Activated T-cell treated with anti-CD3 and anti-CD28 coated beads, Interleukin-2, amount 50 U/mL, for 72 hours (primary cell): ENCODE measurements at regions not wholly inside any gene's neighbourhood (a gene's known extent, or its start where the extent isn't known, plus 50 kb on each side); places are given as distances from the start of the nearest gene placed in this dataset.

ENCODE experiments used
- ATAC-seq, 2 donors: fragments of 150-1000 bp; cut with Tn5 transposase; replicated peaks in 1 of 2; 2 replicates each; pipeline ENCODE4 v1.10.0; 2021; ENCODE audit warnings: moderate library complexity in 2 of 2, mild to moderate bottlenecking in 1 of 2
- DNase-seq, 2 donors: peaks; one replicate each; pipeline ENCODE4 v3.0.0; 2021 to 2022; ENCODE audit warnings: mixed read lengths in 1 of 2
- H3K27ac Mint-ChIP-seq: one replicate; pipeline ENCODE4 v1.8.0; 2022; ENCODE audit warnings: mild to moderate bottlenecking, moderate library complexity, mixed read lengths
- H3K27me3 Mint-ChIP-seq: one replicate; pipeline ENCODE4 v1.8.0; 2022; ENCODE audit warnings: low read depth, mixed read lengths
- H3K36me3 Mint-ChIP-seq, 2 donors: one replicate each; pipeline ENCODE4 v1.8.0; 2022; ENCODE audit warnings: mixed read lengths in 2 of 2, mild to moderate bottlenecking in 1 of 2; ENCODE audit not compliant: insufficient read depth in 2 of 2
- H3K4me1 Mint-ChIP-seq: one replicate; pipeline ENCODE4 v1.8.0; 2022; ENCODE audit warnings: low read depth, mixed read lengths
- H3K4me3 Mint-ChIP-seq, 2 donors: one replicate each; pipeline ENCODE4 v1.8.0; 2022; ENCODE audit warnings: mild to moderate bottlenecking in 2 of 2, mixed read lengths in 2 of 2, moderate library complexity in 2 of 2
- H3K9me3 Mint-ChIP-seq, 2 donors: one replicate each; pipeline ENCODE4 v1.8.0; 2022; ENCODE audit warnings: mixed read lengths in 2 of 2

DNA sequence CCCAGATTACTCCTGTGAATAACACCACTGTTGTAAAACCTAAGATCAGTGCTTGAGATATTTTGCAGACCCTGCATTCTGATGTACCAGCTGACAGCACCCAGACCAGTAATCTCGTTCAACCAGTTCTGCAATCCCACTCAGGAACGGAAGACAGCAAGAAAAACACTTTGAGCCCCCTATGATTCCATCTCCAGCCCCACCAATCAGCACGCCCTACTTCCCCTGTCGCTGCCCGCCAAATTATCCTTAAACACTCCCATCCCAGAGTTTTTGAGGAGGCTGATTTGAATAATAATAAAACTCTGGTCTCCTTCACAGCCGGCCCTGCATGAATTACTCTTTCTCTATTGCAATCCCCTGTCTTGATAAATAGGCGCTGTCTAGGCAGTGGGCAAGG lies 173.9 kb upstream of the CDH2 start:
- peaks cover 4 to 5% of the 10 kb centered on the region in 2 donors for H3K9me3 Mint-ChIP-seq
- DNase-seq: no peak
- no peaks in the 10 kb centered on the region for H3K27me3 Mint-ChIP-seq
- no peaks in the 10 kb centered on the region for H3K36me3 Mint-ChIP-seq
- no peak overlapping the region for H3K4me3 Mint-ChIP-seq
- no peak for ATAC-seq
- H3K27ac Mint-ChIP-seq: no peak overlapping the region
- no peaks in the 10 kb centered on the region for H3K4me1 Mint-ChIP-seq

DNA sequence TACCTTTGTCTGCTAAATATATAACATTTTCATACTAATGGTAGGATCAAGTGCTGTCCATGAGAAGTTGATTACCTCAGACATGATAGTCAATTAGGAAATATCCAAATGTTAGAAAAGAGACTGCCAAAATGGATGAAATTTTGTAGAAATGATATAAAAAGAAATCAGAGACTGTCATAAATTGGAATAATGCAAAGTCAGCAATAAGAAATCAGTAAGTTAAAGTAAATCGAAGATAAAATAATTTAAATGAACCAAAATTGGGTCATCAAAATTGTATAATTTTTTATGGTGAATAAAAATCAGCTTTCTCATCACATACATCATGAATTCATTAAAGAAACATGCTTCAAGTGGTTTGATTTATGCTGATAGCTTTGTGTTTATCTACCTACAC lies 165.3 kb upstream of the CDH2 start:
- DNase-seq (no peak), ATAC-seq (no peak)
- H3K27ac Mint-ChIP-seq: no peak overlapping the region
- H3K9me3 Mint-ChIP-seq: peaks cover 11 to 13% of the 10 kb centered on the region in 2 donors
- H3K36me3 Mint-ChIP-seq: no peaks in the 10 kb centered on the region
- no peaks in the 10 kb centered on the region for H3K27me3 Mint-ChIP-seq
- H3K4me1 Mint-ChIP-seq: no peaks in the 10 kb centered on the region
- no peak overlapping the region for H3K4me3 Mint-ChIP-seq

DNA sequence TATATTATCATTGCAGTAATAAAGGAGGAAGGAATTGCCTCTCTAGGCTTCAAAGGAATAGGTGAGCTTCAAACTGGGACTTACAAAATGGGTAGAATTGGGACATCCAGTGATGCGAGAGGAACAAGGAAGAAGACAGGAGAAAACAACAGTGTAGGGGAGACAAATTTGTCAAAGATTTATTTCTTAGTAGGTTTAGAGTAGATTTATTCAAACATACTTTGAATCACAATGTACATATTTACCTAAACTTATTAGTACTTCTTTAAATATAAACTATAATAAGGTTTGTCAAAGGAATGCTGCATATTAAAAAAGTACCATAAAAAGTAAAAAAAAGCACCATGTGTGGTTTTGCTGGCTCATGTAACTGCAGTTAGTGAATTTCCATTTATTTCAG lies 161.4 kb upstream of the CDH2 start:
- Mint-ChIP-seq H3K4me3 (no peak overlapping the region), H3K36me3 (peaks cover 0 to 1% of the 10 kb centered on the region in 2 donors), H3K4me1 (no peaks in the 10 kb centered on the region), H3K27ac (no peak overlapping the region), H3K9me3 (peaks cover 11 to 15% of the 10 kb centered on the region in 2 donors), H3K27me3 (no peaks in the 10 kb centered on the region)
- ATAC-seq (no peak), DNase-seq (no peak)

DNA sequence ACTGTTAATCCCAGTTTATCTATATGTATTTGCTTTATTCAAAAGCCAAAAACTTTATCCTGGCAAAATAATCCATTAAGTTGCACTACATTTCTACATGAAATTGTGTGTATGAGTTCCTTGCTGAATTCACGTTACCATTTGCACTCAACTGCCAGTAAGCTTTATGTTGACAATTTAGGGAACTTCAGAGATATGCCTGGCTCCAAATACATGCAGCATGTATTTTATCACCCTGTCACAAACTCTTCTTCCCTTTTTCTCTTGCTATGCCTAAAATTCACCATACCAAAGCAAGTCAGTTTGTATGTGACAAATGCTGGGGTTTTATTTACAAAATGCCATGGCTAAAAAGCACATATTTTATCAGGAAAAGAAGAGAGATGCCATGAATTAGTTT lies 157.6 kb upstream of the CDH2 start:
- H3K4me3 Mint-ChIP-seq: no peak overlapping the region
- H3K27ac Mint-ChIP-seq: no peak overlapping the region
- no peaks in the 10 kb centered on the region for H3K4me1 Mint-ChIP-seq
- no peaks in the 10 kb centered on the region for H3K27me3 Mint-ChIP-seq
- ATAC-seq (no peak), DNase-seq (no peak)
- peaks cover 0 to 1% of the 10 kb centered on the region in 2 donors for H3K36me3 Mint-ChIP-seq
- peaks cover 11 to 12% of the 10 kb centered on the region in 2 donors for H3K9me3 Mint-ChIP-seq

DNA sequence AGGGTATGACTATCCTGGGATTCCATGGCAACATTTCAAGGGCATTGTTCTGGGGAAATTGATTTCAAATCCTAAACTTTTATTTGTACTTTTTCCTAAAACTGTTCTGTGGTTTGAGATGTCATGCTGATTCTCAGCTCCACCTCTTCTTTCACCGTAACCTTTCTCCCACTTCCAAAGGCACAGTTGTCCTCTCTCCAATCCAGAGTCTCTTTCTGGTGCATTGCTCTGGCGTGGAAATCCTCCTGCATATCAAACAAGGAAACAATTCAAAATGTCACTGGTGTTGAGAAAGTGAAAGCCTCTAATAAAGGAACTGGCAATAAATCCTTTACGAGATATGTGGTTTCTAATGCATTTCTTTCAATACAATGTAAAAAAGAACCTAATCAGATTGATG lies 155.1 kb upstream of the CDH2 start:
- no peaks in the 10 kb centered on the region for H3K4me1 Mint-ChIP-seq
- peaks cover 1 to 5% of the 10 kb centered on the region in 2 donors for H3K9me3 Mint-ChIP-seq
- peaks cover 0 to 1% of the 10 kb centered on the region in 2 donors for H3K36me3 Mint-ChIP-seq
- no peak for ATAC-seq
- no peak overlapping the region for H3K27ac Mint-ChIP-seq
- no peak for DNase-seq
- H3K4me3 Mint-ChIP-seq: no peak overlapping the region
- H3K27me3 Mint-ChIP-seq: no peaks in the 10 kb centered on the region

DNA sequence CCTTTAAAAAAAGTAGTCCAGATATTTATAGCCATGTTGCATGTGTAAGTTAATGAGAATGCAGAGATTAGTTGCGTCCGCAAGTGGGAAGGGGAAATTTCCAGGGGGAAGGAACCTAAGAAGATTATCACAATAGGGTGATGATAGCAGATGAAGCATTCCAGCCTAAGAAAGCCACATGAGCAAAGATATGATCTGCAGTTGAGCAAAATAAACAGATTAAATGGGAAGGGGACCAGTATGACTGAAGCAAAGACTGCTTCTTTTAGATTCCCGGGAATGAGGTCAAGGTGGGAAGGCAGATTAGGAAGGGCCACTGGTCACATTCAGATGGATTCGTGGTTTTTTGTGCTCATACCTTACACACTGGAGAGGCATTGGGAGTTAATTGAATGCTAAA lies 154.6 kb upstream of the CDH2 start:
- peaks cover 0 to 1% of the 10 kb centered on the region in 2 donors for H3K36me3 Mint-ChIP-seq
- H3K27ac Mint-ChIP-seq: no peak overlapping the region
- H3K27me3 Mint-ChIP-seq: no peaks in the 10 kb centered on the region
- no peak for ATAC-seq
- no peak for DNase-seq
- H3K4me1 Mint-ChIP-seq: no peaks in the 10 kb centered on the region
- H3K4me3 Mint-ChIP-seq: no peak overlapping the region
- H3K9me3 Mint-ChIP-seq: peaks cover 0 to 3% of the 10 kb centered on the region in 2 donors

DNA sequence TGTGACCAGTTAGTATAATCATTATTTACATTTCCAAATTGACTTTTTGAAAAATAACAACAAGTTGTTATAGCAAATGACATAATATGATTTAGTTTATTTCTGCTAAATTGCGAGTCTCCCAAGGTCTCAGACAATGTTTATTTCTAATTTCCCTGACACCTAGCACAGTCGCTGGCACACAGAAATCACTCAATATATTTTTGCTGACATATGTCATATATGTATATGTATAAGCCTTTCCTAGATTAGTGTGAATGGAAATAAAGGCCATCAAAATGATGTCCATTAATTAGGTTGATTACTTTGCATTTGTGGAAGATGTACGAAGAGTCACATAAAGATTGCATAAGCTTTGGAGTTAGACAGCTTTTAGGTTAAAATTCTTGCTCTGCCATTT lies 136.7 kb upstream of the CDH2 start:
- H3K9me3 Mint-ChIP-seq: peaks cover 10 to 25% of the 10 kb centered on the region in 2 donors
- H3K27me3 Mint-ChIP-seq: no peaks in the 10 kb centered on the region
- H3K27ac Mint-ChIP-seq: no peak overlapping the region
- peaks cover 0 to 2% of the 10 kb centered on the region in 2 donors for H3K36me3 Mint-ChIP-seq
- H3K4me1 Mint-ChIP-seq: no peaks in the 10 kb centered on the region
- no peak overlapping the region for H3K4me3 Mint-ChIP-seq
- DNase-seq (no peak), ATAC-seq (no peak)

DNA sequence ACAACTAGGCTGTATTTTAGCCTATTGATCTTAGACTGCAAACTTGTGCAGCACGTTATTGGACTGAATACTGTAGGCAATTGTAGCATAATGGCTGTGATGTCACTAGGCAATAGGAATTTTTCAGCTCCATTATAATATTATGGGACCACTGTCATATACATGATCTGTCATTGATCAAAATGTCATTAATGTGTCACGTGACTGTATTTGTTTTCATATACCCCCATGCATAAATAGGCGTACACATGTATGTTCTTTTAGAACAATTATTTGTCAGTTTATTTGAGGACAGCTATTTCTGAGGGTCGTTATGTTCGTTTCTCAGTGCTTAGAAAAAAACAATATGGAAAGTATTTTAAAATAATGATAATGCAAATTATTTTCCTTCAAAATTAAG lies 111.9 kb upstream of the CDH2 start:
- Mint-ChIP-seq H3K9me3 (peaks cover 2 to 7% of the 10 kb centered on the region in 2 donors), H3K36me3 (peaks cover 0 to 1% of the 10 kb centered on the region in 2 donors), H3K27me3 (no peaks in the 10 kb centered on the region), H3K27ac (no peak overlapping the region), H3K4me3 (no peak overlapping the region), H3K4me1 (no peaks in the 10 kb centered on the region)
- no peak for ATAC-seq
- DNase-seq: no peak

DNA sequence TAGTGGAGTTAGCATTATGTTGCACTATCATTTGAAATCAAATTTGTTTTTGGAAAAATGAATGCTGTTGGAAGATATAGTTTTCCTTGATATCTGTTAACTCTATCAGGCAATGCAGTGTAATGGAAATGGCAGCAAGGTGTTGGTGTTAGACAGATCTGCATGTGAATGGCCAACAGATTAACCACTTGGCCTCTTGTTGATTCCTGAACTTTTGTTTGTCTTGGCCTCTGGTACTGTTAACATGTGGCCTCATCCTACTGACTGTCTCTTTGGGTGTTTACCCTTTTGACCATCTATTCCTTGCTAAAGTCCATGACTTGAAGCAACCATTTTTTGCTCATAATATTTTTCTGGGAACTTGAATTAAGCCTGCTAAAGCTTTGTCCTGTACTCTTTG lies 110.2 kb upstream of the CDH2 start:
- H3K27me3 Mint-ChIP-seq: no peaks in the 10 kb centered on the region
- no peak for ATAC-seq
- H3K4me1 Mint-ChIP-seq: no peaks in the 10 kb centered on the region
- H3K9me3 Mint-ChIP-seq: peaks cover 2 to 7% of the 10 kb centered on the region in 2 donors
- DNase-seq: no peak
- H3K27ac Mint-ChIP-seq: no peak overlapping the region
- H3K4me3 Mint-ChIP-seq: no peak overlapping the region
- H3K36me3 Mint-ChIP-seq: peaks cover 0 to 1% of the 10 kb centered on the region in 2 donors

DNA sequence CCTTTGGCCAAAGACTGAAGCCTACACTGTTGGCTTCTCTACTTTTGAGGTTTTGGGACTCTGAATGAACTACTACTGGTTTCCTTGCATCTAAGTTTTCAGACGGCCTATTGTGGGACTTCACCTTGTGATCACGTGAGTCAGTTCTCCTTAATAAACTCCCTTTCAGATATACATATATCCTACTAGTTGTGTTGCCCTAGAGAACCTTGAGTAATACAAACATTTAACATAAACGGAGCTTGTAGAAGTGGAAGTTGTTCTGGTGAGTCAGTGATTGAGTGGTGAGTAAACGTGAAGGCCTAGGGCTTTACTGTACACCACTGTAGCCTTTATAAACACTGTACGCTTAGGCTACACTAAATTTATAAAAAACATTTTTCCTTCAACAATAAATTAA lies 107.2 kb upstream of the CDH2 start:
- peaks cover 1 to 2% of the 10 kb centered on the region in 2 donors for H3K9me3 Mint-ChIP-seq
- ATAC-seq: no peak
- no peak overlapping the region for H3K27ac Mint-ChIP-seq
- no peak overlapping the region for H3K4me3 Mint-ChIP-seq
- no peak for DNase-seq
- no peaks in the 10 kb centered on the region for H3K36me3 Mint-ChIP-seq
- no peaks in the 10 kb centered on the region for H3K27me3 Mint-ChIP-seq
- H3K4me1 Mint-ChIP-seq: no peaks in the 10 kb centered on the region

DNA sequence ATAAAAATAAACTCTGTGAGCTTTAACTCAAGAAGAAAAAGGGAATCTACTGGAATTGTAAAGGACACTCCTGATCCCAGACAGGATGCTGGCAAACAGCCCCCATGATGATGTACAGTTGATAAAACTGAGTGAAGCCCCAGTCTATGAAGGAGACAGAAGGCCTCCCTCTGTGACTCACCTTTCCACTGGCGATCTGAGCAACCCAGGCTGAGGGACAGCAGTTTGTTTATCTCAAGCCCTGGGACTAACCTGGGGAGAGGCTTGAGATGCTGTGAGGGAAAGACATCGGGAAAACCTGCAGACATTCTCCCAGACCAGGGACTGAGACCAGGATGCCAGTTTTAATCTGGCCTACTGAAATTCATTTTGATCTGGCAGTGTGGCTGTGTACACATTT lies 104.5 kb upstream of the CDH2 start:
- no peaks in the 10 kb centered on the region for H3K36me3 Mint-ChIP-seq
- no peak overlapping the region for H3K27ac Mint-ChIP-seq
- no peaks in the 10 kb centered on the region for H3K27me3 Mint-ChIP-seq
- DNase-seq (no peak), ATAC-seq (no peak)
- H3K9me3 Mint-ChIP-seq: peaks cover 3 to 10% of the 10 kb centered on the region in 2 donors
- H3K4me1 Mint-ChIP-seq: no peaks in the 10 kb centered on the region
- H3K4me3 Mint-ChIP-seq: no peak overlapping the region

DNA sequence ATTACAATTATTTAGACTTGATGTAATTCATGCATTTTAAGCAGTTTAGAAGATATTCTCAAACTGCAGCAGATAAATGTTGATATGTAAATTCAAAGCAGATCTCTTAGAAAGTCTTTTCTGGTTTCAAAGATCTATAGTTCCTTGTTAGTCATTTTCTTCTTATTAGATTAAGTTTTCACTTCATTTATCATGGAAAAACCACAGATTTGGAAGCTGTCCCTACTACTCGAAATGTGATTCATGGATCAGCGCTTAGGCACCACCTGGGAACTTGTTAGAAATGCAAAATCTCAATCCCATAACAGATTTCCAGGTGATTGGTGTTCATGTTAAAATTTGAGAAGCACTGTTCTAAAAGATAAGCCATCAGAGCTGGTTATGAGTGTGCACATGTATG lies 92.8 kb upstream of the CDH2 start:
- no peak overlapping the region for H3K4me3 Mint-ChIP-seq
- no peak for DNase-seq

DNA sequence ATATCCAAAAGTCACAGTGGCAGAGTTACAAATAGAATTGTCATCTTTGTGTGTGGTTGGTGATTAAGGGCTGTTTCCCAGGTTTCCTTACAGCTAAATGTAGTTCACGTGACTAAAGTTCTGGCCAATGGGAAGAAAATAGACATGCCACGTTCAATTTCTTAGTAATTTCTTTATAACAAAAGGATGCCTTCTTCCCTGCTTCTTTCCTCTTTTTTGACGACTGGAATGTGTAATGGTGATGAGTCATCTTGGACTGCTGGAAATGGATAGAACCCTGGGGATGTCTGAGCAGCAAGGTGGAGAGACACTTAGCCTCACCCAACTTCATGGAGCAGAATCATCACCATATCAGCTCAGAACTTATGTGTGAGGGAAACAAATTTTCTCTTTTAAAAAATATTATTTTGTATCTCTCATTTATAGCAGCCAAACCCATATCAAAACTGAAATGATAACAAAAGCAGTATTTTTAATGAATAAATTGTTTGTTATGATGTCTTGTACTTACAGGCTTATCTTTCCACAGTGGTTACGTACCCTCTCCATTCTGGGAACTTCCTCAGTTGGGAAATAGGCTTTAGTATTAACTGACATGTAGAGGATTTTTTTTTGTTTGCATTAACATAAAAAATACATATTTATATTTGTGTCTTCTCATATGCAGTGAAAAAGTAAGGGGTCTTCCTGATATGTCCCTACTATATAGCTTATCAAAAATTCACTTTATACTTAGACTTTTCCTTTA lies 91.1 kb upstream of the CDH2 start:
- Mint-ChIP-seq H3K27ac (no peak overlapping the region), H3K36me3 (no peaks in the 10 kb centered on the region), H3K4me1 (no peaks in the 10 kb centered on the region), H3K9me3 (peaks cover 9 to 14% of the 10 kb centered on the region in 2 donors), H3K4me3 (no peak overlapping the region), H3K27me3 (no peaks in the 10 kb centered on the region)
- ATAC-seq (no peak), DNase-seq (no peak)

More for the DNA sequence above, 92.8 kb upstream of the CDH2 start:
- Mint-ChIP-seq H3K9me3 (peaks cover 8 to 14% of the 10 kb centered on the region in 2 donors), H3K27ac (no peak overlapping the region), H3K4me1 (no peaks in the 10 kb centered on the region), H3K27me3 (no peaks in the 10 kb centered on the region), H3K36me3 (no peaks in the 10 kb centered on the region)
- no peak for ATAC-seq

DNA sequence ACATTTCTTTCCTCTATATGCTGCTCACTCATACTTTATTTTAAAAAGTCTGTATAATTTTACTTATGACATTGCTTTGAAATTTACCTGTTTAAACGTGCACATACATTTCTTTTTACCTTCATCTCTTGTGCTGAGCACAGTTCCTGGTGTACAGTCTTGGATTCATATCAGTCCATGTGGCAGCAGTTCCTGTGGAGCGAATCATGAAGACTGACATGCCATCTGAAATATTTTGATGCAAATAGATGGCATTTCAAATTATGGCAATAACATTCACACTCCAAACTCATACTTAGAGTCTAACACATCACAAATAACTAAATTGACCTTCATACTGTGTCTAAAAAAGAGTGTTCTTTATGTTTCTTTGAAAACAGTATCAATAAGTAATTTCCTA lies 90.3 kb upstream of the CDH2 start:
- Mint-ChIP-seq H3K36me3 (no peaks in the 10 kb centered on the region), H3K4me1 (no peaks in the 10 kb centered on the region), H3K9me3 (peaks cover 8 to 14% of the 10 kb centered on the region in 2 donors), H3K4me3 (no peak overlapping the region), H3K27ac (no peak overlapping the region), H3K27me3 (no peaks in the 10 kb centered on the region)
- no peak for DNase-seq
- no peak for ATAC-seq
